DMS114 treated with DMSO at 0.1 percent for 48 hours (cell line): ENCODE measurements at regions not wholly inside any gene's neighbourhood (a gene's known extent, or its start where the extent isn't known, plus 50 kb on each side); places are given as distances from the start of the nearest gene placed in this dataset.

Experiments used
- DNase-seq: peaks from one replicate; lab custom pipeline; 2025; ENCODE audit not compliant: unreplicated experiment; lab: John Stamatoyannopoulos, UW

DNA sequence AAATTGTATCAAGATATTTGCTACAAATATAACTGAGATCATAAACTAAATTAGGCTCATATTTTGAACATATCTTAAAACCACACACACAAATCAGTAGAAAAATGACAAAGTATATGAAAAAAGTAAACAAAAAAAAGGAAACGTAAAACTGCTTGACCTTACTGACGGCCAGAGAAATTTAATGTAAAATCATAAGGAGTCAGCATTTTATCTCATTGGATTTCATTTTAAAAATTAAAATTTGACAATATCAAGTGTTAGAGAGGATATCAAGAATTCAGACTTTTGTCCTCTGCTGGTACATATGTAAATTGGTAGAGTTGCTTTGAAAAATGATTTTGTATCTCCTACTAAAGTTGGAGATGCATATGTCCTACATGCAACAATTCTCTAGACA lies 209.2 kb upstream of the ZC3H15 start:
- no peak for DNase-seq

GRCh38 chr2:186281726-186282125 lies 204.3 kb upstream of the ZC3H15 start:
- DNase-seq = no peak

GRCh38 chr2:186294248-186294888 lies 191.7 kb upstream of the ZC3H15 start:
- no peak for DNase-seq

DNA sequence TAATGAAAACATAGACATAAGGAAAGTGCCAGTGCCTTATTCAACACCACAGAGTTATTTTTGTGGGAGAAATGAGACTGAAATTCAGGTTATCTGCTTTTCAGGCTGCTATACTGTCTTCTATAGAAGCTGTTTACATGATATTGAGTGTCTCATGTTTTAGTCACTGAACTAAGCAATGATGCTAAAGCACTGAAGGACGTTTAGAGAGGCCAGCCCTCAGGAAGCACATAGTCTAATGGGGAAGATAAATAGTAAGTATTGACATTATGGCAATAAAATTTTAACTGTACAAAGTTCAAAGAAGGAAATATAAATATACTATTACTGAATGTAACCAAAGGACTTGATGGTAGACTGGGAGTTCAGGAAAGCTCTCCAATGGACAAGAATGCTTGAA lies 186.4 kb upstream of the ZC3H15 start:
- no peak for DNase-seq

DNA sequence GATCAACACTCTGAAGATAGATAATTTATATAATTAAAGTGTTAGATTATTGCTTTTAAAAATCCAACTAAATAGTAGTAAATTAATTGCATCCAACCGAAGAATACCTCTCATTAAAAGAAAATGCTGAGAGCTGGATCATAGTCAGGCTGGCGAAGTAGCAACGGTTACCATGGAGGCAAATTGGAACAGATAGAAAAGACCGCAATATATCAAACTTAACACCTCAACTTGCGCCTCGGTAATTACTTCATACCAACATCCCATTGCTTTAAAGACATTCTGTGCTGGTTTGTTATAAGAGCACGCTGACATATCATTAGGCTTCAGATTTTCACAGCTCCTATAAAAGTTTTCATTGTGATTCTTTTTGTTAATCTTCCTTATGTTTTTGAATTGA lies 183.8 kb upstream of the ZC3H15 start:
- no peak for DNase-seq

GRCh38 chr2:186303091-186303490 lies 183.0 kb upstream of the ZC3H15 start:
- no peak for DNase-seq

GRCh38 chr2:186304064-186304463 lies 182.0 kb upstream of the ZC3H15 start:
- DNase-seq = no peak

DNA sequence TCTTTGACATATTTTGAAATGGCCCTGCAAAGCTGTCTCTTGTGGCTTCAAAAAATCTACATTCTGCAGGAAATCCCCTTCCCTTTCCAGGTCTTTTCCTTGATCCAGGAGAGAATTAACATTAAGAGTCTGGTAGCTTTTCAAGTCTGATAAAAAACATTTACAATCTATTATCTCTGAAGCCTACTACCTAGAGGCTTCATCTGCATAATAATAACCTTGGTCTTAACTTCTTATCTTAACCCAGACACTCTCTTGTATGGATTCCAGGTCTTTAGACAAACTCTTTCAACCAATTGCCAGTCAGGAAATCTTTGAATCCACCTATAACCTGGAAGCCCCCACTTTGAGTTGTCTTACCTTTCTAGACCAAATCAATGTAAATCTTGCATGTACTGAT lies 179.3 kb upstream of the ZC3H15 start:
- DNase-seq = no peak

GRCh38 chr2:186307871-186308270 lies 178.2 kb upstream of the ZC3H15 start:
- no peak for DNase-seq

DNA sequence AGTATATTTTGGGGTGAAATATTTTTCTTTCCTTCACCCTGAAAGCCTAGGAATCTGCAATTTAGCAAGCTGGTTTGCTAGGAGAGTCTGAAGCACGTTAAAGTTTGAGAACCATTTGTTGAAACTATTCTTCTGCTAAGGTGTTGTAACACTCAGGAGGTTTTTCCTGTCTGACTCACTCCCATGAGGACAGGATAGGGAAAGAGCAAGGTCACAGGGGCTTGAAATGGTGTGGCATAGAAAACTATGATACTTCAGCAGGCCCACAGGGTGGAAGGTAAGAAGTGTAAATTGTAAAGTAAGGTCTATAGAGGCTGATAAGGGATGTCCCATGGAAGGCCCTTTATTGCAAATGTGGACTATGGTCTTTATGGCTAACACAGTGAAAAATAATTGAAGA lies 177.7 kb upstream of the ZC3H15 start:
- DNase-seq = no peak

DNA sequence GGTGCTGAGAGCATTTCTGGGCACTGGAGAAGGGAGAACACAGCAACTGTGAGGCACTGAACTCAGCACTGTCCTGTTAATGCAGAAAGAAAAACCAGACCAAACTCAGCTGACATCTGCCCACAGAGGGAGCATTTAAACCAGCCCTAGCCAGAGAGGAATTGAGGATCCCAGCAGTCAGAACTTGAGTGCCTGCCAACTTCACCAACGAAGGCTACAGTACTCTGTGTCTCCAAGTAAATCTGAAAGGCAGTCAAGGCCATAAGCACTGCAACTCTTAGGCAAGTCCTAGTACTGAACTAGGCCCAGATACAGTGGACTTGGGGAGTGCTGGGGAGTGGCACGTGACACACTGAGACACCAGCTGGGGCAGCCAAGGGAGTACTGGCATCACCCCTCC lies 176.2 kb upstream of the ZC3H15 start:
- DNase-seq = no peak

DNA sequence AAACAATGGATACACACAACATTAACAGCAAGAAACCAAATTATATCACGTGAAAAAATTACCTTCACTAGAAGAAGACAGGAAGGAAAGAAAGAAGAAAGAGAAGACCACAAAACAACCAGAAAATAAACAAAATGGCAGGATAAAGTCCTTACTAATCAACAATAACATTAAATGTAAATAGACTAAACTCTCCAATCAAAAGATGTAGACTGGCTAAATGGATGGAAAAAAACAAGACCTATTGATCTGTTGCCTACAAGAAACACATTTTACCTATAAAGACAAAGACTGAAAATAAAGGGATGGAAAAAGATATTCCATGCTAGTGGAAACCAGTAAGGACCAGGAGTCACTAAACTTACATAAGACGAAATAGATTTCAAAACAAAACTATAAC lies 167.0 kb upstream of the ZC3H15 start:
- DNase-seq = no peak

DNA sequence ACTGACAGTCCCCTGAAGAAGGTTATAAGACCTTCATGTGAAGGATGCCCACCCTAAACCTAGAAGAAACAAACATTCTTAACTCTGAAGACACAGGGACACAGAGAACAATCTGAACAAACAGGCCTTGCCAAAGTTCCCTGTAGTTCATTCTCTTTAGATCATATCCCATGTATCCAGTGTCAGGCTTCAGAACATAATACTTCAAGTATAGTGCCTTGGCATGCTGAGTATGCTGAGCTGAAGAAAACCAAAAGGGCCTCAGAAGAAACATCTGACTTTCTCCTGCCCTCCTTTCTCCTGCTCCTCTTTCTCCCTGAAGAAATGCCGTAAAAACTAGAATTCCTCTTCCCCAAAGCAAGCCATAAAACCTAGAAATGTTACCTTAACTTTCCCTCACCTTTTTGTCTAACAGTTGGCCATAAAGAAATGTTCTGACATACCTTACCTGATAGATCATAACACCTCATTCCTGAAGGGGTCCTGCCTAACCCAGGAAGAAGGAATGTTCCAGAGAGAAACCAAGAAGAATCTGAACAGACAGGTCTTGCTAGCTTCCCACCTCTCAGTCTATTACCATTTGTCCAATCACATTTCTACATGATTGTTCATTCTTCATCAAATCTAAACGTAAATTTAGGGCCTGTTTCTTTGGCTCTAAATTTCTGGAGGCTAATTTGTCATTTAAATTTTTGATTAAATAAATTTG lies 160.1 kb upstream of the ZC3H15 start:
- no peak for DNase-seq

GRCh38 chr2:186327251-186327868 lies 158.7 kb upstream of the ZC3H15 start:
- no peak for DNase-seq

DNA sequence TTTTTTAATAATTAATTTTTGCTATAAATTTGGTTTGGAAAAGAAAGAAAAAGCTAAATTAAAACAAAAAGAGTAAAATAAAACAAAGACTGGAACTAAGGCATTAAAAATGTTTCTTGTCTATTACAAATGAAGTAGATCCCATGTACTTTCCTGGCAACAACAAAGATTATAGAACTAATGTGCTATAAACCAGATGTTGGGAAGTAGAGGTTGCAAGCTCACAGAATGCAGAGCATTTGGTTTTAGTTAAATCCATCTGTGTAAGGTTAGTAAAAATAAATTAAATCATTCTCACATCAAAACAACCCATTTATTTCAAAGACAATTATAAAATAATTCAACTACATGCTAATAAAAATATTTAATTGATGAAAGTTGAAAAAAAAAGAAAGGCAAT lies 157.2 kb upstream of the ZC3H15 start:
- no peak for DNase-seq

DNA sequence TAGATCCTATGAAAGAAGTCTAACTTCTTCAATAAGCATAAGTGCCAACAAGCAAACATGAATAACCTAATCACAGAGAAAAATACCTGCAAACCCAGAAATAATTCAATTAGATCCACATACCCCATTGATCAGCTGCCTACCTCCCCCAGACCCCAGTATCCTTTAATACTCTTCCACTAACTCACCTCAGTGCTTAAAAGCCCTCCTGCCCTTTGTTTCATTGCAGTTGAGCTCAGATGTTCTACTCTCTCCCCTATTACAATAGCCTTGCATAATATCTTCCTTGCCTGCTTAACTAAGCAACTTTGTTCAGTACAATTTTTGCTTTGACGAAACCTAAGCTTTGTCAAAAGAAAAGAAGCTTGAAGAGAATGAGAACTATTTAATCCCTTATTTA lies 156.0 kb upstream of the ZC3H15 start:
- no peak for DNase-seq

DNA sequence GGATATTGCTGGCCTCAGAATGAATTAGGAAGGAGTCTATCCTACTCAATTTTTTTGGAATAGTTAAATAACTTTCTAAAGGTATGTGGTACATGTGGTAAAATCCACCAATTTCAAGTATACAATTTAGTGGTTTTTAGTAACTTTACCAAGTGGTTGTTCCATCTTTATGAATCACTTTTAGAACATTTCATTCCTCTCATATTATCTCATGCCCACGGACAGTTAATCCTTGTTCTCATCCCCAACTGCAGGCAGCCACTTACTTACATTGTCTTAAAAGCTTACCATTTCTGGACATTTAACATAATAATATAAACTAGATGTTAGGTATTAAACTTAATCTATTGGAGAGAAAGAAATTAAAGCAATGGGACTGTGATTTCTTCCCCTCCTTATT lies 146.3 kb upstream of the ZC3H15 start:
- DNase-seq = no peak

GRCh38 chr2:186342029-186342428 lies 144.0 kb upstream of the ZC3H15 start:
- no peak for DNase-seq

DNA sequence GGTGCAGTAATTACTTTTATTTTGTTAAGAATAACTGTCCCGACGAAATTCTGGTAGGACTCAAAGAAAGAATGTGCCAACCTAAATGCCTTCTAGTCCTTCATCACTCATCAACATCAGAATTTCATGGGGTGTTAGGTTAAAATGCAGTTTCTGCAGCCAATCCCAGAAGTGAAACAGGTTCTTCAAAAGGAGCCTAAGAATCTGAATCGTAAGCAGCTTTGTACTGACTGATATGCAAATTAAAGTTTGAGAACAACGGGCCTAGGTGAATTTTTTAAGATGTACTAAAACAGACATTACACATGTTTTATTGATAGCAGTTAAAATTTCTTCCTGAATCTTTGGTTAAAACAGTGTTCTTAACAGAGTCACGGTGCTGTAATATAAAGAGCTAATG lies 140.3 kb upstream of the ZC3H15 start:
- DNase-seq = no peak

DNA sequence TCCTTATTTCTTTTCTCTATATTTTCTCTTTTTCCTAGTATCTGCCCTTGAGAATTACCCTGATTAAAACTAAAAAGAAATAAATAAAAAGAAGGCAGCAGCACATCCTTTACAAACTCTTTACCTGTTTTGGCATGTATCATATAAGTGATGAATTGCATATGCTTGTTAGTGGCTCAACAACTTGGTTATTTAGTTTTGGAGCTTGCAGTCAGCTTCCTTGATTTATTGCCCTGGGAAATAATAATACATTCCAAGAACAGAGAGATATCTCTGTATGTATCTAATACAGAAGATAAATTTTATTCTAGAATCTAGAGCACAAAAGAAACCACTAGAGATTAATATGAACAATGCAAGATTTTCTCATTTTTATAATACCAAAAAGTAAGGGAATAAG lies 139.8 kb upstream of the ZC3H15 start:
- DNase-seq = no peak

GRCh38 chr2:186347472-186347871 lies 138.6 kb upstream of the ZC3H15 start:
- DNase-seq = no peak

GRCh38 chr2:186348200-186348599 lies 137.9 kb upstream of the ZC3H15 start:
- no peak for DNase-seq

- no peak for DNase-seq
Measured at GRCh38 chr2:186349508-186349907, 136.6 kb upstream of the ZC3H15 start.
